Spleen (tissue), 11 donors: ENCODE measurements at regions not wholly inside any gene's neighbourhood (a gene's known extent, or its start where the extent isn't known, plus 50 kb on each side); places are given as distances from the start of the nearest gene placed in this dataset.
A peak's percentile ranks its signal among the peaks of the same experiment; 100 is the strongest.

Experiments
- DNase-seq: peaks from one replicate; pipeline ENCODE4 v3.0.0-alpha.2; 2020
- H3K27ac ChIP-seq, 8 donors: fragments of 200-600 bp; sonication (generic) in 7 of 8; 1 replicate in 4 of 8; 2 replicates in 4 of 8; pipeline versions ENCODE4 v1.5.0 to v1.8.0; 2016 to 2021; ENCODE audit warnings: inconsistent platforms in 4 of 8, mild to moderate bottlenecking in 4 of 8, moderate library complexity in 1 of 8
- H3K27me3 ChIP-seq, 7 donors: fragments of 200-600 bp; sonication (generic) in 6 of 7; replicated peaks in 1 of 7; 1 replicate in 4 of 7; 2 replicates in 3 of 7; pipeline versions ENCODE4 v1.5.0 to v1.8.0; 2016 to 2021; ENCODE audit warnings: inconsistent platforms in 3 of 7, mild to moderate bottlenecking in 1 of 7
- H3K36me3 ChIP-seq, 6 donors: fragments of 200-600 bp; sonication (generic) in 5 of 6; 1 replicate in 4 of 6; 2 replicates in 2 of 6; pipeline versions ENCODE4 v1.5.0 to v1.8.0; 2016 to 2021; ENCODE audit warnings: inconsistent platforms in 2 of 6
- H3K4me1 ChIP-seq, 6 donors: fragments of 200-600 bp; sonication (generic) in 5 of 6; 1 replicate in 3 of 6; 2 replicates in 3 of 6; pipeline versions ENCODE4 v1.5.0 to v1.8.0; 2016 to 2021; ENCODE audit warnings: inconsistent platforms in 3 of 6
- H3K4me3 ChIP-seq, 8 donors: fragments of 200-600 bp; sonication (generic) in 7 of 8; 1 replicate in 4 of 8; 2 replicates in 4 of 8; pipeline versions ENCODE4 v1.5.0 to v1.8.0; 2016 to 2021; ENCODE audit warnings: inconsistent platforms in 4 of 8, mild to moderate bottlenecking in 4 of 8, moderate library complexity in 2 of 8
- H3K9me3 ChIP-seq, 8 donors: fragments of 200-600 bp; sonication (generic) in 7 of 8; 1 replicate in 4 of 8; 2 replicates in 4 of 8; pipeline versions ENCODE4 v1.5.0 to v1.8.0; 2016 to 2021; ENCODE audit warnings: inconsistent platforms in 4 of 8
- POLR2A ChIP-seq, 3 donors: fragments of 450-650 bp; IDR thresholded peaks; one replicate each; pipeline ENCODE4 v1.5.1; 2017; ENCODE audit warnings: antibody characterized with exemption in 3 of 3, mild to moderate bottlenecking in 1 of 3
- POLR2AphosphoS5 ChIP-seq, 3 donors: sonication (generic); formaldehyde crosslinking; IDR thresholded peaks; one replicate each; pipeline ENCODE4 v1.5.1; 2017; ENCODE audit warnings: antibody characterized with exemption in 3 of 3
- WGBS, 5 donors: extraction: QIAGEN DNeasy Blood & Tissue Kit in 3 of 5; methylation state at CpG; one replicate each; pipeline versions ENCODE4 v1.1.5 to v1.1.7; 2013 to 2018; 5-methylcytosine and 5-hydroxymethylcytosine counted together
- intact Hi-C: fragments of 100-400 bp; cut with DNase I; formaldehyde crosslinking; loops from one replicate; pipeline ENCODE4 v1.15.0; 2023; ENCODE audit warnings: low total_unique reads
- TF ChIP-seq, protein P1 (sequence below), 11 experiments: fragments of 200-600 bp in 7 of 11; fragments of 450-650 bp in 4 of 11; sonication (generic) in 4 of 11; IDR thresholded peaks in 8 of 11; conservative IDR thresholded peaks in 3 of 11; 1 replicate in 7 of 11; 2 replicates in 4 of 11; pipeline versions ENCODE4 v1.4.0 to v1.8.0; 2016 to 2021; ENCODE audit warnings: antibody characterized with exemption in 11 of 11, inconsistent platforms in 4 of 11, mild to moderate bottlenecking in 1 of 11
- donor health status: healthy with polysubstance abuse.
- donor health status: DM: no; HTN: no; CAD: no; lungs with moderate emphysema.
- donor health status: DM: no; HTN: no; CAD: no.
- donor health status: Bipolar disorder and iron deficiency.
- donor health status: healthy.
- donor health status: DM: no; HTN: no; CAD: no.
- donor health status: DM: yes; HTN: yes; CAD: no.

DNA sequence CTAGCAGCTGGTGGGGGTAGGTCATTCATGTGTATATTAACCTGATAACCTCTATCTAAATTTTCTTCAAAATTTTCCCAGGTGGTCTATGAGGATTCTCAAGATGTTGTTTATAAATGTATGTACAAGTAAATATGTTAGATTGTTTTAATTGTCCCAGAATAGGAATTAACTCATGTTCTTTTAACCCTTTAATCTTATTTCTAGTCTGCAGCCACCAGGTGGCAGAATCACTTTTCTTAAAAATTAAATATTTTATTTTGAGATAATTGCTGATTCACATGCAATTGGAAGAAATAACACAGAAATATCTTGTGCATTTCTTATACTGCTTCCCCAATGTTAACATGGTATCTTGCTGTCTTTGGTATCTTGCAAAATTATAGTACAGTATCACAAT, 589.5 kb downstream of the ARL4A start:
- TF ChIP-seq POLR2A (IDR thresholded peaks at IDR 0.05) (no peak), POLR2AphosphoS5 (IDR thresholded peaks at IDR 0.05) (no peak)
- TF ChIP-seq, protein P1, sequence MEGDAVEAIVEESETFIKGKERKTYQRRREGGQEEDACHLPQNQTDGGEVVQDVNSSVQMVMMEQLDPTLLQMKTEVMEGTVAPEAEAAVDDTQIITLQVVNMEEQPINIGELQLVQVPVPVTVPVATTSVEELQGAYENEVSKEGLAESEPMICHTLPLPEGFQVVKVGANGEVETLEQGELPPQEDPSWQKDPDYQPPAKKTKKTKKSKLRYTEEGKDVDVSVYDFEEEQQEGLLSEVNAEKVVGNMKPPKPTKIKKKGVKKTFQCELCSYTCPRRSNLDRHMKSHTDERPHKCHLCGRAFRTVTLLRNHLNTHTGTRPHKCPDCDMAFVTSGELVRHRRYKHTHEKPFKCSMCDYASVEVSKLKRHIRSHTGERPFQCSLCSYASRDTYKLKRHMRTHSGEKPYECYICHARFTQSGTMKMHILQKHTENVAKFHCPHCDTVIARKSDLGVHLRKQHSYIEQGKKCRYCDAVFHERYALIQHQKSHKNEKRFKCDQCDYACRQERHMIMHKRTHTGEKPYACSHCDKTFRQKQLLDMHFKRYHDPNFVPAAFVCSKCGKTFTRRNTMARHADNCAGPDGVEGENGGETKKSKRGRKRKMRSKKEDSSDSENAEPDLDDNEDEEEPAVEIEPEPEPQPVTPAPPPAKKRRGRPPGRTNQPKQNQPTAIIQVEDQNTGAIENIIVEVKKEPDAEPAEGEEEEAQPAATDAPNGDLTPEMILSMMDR (IDR thresholded peaks at IDR 0.05 in 8 of 11, conservative IDR thresholded peaks at IDR 0.05 in 3 of 11), result no peak
- no peaks in the 10 kb centered on the region for H3K9me3 ChIP-seq
- no peaks in the 10 kb centered on the region for H3K4me1 ChIP-seq
- no peaks in the 10 kb centered on the region for H3K36me3 ChIP-seq
- no peak overlapping the region for H3K4me3 ChIP-seq
- H3K27ac ChIP-seq, result no peak overlapping the region
- no peak for DNase-seq
- intact Hi-C loops, result no loop called here
- H3K27me3 ChIP-seq, result no peaks in the 10 kb centered on the region

DNA sequence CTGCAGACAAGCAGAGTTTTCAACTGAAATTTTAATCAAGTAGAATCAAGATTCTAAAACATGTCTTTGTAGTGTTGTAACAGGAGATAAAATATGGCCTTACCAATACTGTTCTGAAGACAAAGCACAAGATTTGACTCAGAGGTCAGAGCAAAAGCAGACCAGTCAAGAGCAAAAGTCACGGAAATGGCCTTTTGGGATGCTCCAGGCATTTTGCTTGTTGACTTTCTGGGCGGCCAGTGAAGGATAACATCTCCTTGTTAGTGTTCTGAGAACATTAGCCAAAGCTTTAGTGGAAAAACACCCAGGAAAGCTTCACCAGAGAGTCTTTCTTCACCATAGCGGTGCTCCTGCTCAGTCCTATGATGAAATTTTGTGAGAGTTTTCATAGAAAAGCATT, 590.6 kb downstream of the ARL4A start:
- TF ChIP-seq POLR2AphosphoS5 (IDR thresholded peaks at IDR 0.05), result no peak
- TF ChIP-seq, protein P1 (IDR thresholded peaks at IDR 0.05 in 8 of 11, conservative IDR thresholded peaks at IDR 0.05 in 3 of 11), result no peak
- no peak for TF ChIP-seq POLR2A (IDR thresholded peaks at IDR 0.05)
- no peaks in the 10 kb centered on the region for H3K27me3 ChIP-seq
- H3K36me3 ChIP-seq, result no peaks in the 10 kb centered on the region
- H3K4me1 ChIP-seq, result no peaks in the 10 kb centered on the region
- H3K9me3 ChIP-seq, result no peaks in the 10 kb centered on the region
- no peak overlapping the region for H3K27ac ChIP-seq
- intact Hi-C loops, result no loop called here
- DNase-seq, result no peak
- H3K4me3 ChIP-seq, result no peak overlapping the region
- WGBS, 5 donors, result 45 to 58% (median 57%) methylated on average over 3 of the region's 3 CpGs

DNA sequence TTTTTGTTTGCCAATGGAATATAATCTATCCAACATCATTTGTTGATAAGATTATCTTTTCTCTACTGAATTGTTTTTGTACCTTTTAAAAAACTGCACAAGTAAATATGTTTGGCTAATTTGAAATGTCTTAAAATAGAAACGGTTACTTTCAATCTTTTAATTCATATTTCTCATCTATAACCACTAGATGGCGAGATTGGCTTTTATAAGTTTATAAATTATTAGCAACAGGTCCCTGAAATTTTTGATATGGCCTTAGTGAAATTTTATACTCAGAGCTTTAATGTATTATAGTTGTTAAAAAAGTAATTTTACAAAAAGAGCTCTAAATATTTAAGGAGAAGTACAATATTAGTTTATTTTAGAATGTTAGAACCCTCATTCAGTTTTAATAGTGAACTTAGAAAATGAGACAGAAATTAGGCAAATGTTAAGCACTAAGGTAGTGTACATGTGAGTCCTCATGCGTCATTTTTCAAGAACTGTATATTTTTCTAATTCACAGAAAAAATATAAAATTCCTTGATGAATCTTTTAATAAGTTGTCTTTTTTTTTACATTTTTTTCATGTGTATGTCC, 592.5 kb downstream of the ARL4A start:
- TF ChIP-seq, protein P1 (IDR thresholded peaks at IDR 0.05 in 8 of 11, conservative IDR thresholded peaks at IDR 0.05 in 3 of 11), result peak in 8 of 11 experiments; percentile 16 to 52 (median 40)
- TF ChIP-seq POLR2AphosphoS5 (IDR thresholded peaks at IDR 0.05), result no peak
- Histone ChIP-seq H3K4me1 (no peaks in the 10 kb centered on the region), H3K27ac (no peak overlapping the region), H3K9me3 (no peaks in the 10 kb centered on the region), H3K27me3 (no peaks in the 10 kb centered on the region), H3K36me3 (no peaks in the 10 kb centered on the region), H3K4me3 (no peak overlapping the region)
- DNase-seq, result no peak
- 29 to 34% (median 31%) methylated on average over 3 of the region's 3 CpGs for WGBS, 5 donors
- intact Hi-C loops, result loop anchor here (5.0 to 10.0 kb wide), 3 partner anchors 455 to 1412 kb away; no protein-coding TSS in a partner anchor

DNA sequence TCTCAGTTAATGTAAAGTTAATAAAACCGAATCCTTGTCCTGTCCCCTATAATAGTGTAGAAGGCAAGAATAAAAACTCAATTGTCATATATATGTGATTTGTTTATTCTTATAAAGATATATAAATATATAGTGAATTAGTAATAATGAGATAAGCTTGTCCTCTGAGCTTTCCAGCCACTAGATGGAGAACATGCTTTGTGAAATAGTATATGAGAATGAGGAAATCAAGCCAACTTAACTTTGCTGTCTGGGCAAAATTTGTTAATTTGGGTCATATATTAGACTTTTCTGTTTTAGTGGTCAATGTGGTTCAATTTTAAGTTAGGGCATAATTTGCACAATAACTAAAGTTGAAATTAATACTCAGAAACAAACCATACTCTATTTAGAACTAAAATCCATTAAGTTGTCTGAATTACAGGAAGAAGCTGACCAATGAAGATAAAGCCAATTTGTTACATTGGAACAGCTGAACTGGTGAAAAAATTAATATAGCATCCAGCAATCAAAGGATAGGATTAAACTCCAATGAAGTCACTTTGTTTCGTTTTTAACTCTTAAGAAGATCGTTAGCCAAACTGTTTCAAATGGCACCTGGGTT, 595.0 kb downstream of the ARL4A start:
- no peak overlapping the region for H3K4me3 ChIP-seq
- H3K27me3 ChIP-seq, result no peaks in the 10 kb centered on the region
- H3K9me3 ChIP-seq, result no peaks in the 10 kb centered on the region
- H3K36me3 ChIP-seq, result no peaks in the 10 kb centered on the region
- H3K27ac ChIP-seq, result no peak overlapping the region
- intact Hi-C loops, result loop anchor here (5.0 to 10.0 kb wide), 3 partner anchors 452 to 1410 kb away; no protein-coding TSS in a partner anchor
- H3K4me1 ChIP-seq, result no peaks in the 10 kb centered on the region
- TF ChIP-seq POLR2AphosphoS5 (IDR thresholded peaks at IDR 0.05), result no peak
- TF ChIP-seq, protein P1 (IDR thresholded peaks at IDR 0.05 in 8 of 11, conservative IDR thresholded peaks at IDR 0.05 in 3 of 11), result no peak
- TF ChIP-seq POLR2A (IDR thresholded peaks at IDR 0.05), result no peak
- 58 to 83% (median 68%) methylated on average over 3 of the region's 3 CpGs for WGBS, 5 donors
- DNase-seq, result no peak
